T-helper 17 cell (primary cell): ENCODE measurements at regions not wholly inside any gene's neighbourhood (a gene's known extent, or its start where the extent isn't known, plus 50 kb on each side); places are given as distances from the start of the nearest gene placed in this dataset.
A peak's percentile ranks its signal among the peaks of the same experiment; 100 is the strongest.

Source experiments
- ATAC-seq: fragments of 150-1000 bp; cut with Tn5 transposase; 2 replicates; pipeline ENCODE4 v1.10.0; 2021; ENCODE audit warnings: mild to moderate bottlenecking, moderate library complexity
- DNase-seq, 3 donors: peaks; one replicate each; pipeline versions ENCODE4 v3.0.0 to v3.0.0-alpha.2; 2020 to 2021
- H3K9me3 ChIP-seq: one replicate; pipeline ENCODE4 v1.7.0; 2013; ENCODE audit warnings: low read length, mild to moderate bottlenecking; ENCODE audit not compliant: control insufficient read depth, poor library complexity, severe bottlenecking
- H3K27ac Mint-ChIP-seq: one replicate; pipeline ENCODE4 v1.8.0; 2022; ENCODE audit warnings: mild to moderate bottlenecking, moderate library complexity, mixed read lengths
- H3K27me3 Mint-ChIP-seq: one replicate; pipeline ENCODE4 v1.8.0; 2022; ENCODE audit warnings: mixed read lengths
- H3K36me3 Mint-ChIP-seq: one replicate; pipeline ENCODE4 v1.8.0; 2022; ENCODE audit warnings: low read depth, mixed read lengths
- H3K4me1 Mint-ChIP-seq: one replicate; pipeline ENCODE4 v1.8.0; 2022; ENCODE audit warnings: mild to moderate bottlenecking, mixed read lengths
- H3K4me3 Mint-ChIP-seq: one replicate; pipeline ENCODE4 v1.8.0; 2022; ENCODE audit warnings: mild to moderate bottlenecking, moderate library complexity, mixed read lengths

DNA sequence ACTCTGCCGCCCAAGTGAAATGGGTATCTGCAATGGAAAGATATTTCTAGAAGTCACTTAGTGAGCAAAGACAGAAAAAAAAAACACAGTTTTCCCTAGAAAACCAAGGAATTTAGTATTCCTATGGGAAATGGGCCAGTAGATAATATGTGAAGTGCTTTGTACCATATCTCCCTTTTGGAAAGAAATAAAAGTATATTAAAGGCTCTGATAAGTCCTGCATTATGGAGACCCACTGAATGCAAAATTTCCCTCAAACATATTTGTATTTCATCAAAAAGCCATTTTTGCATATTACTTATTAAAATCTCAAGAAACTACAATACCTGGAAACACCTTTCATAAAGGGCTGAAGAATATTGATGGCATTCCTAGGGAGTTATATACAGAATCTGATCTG, 51.6 kb upstream of the DYNLRB2 start:
- Mint-ChIP-seq H3K4me1 (no peaks in the 10 kb centered on the region), H3K27ac (no peak overlapping the region), H3K27me3 (peaks cover 48% of the 10 kb centered on the region), H3K36me3 (peaks cover 4% of the 10 kb centered on the region), H3K4me3 (no peak overlapping the region)
- ATAC-seq: no peak
- H3K9me3 ChIP-seq: no peaks in the 10 kb centered on the region
- DNase-seq: no peak

DNA sequence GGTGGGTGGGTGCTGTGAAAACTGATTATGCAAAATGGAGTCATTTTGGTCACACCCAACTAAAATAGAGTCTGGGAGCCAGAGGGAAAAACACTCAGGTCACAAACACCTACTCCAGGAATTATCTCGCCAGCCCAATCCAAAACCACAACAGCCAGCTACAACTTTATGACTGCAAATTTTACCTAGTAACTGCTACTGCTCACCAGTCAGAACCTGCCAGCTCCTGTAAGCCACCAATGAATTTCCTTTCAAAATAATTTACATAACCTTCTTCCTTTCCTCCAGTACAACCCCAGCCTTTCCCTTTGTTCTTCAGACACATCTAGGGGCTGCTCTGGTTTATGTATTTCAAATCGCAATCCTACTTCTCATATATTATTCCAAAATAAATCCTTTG, 52.6 kb upstream of the DYNLRB2 start:
- H3K27ac Mint-ChIP-seq: no peak overlapping the region
- peaks cover 48% of the 10 kb centered on the region for H3K27me3 Mint-ChIP-seq
- H3K4me3 Mint-ChIP-seq: no peak overlapping the region
- no peaks in the 10 kb centered on the region for H3K9me3 ChIP-seq
- ATAC-seq (no peak), DNase-seq (no peak)
- peaks cover 4% of the 10 kb centered on the region for H3K36me3 Mint-ChIP-seq
- no peaks in the 10 kb centered on the region for H3K4me1 Mint-ChIP-seq

DNA sequence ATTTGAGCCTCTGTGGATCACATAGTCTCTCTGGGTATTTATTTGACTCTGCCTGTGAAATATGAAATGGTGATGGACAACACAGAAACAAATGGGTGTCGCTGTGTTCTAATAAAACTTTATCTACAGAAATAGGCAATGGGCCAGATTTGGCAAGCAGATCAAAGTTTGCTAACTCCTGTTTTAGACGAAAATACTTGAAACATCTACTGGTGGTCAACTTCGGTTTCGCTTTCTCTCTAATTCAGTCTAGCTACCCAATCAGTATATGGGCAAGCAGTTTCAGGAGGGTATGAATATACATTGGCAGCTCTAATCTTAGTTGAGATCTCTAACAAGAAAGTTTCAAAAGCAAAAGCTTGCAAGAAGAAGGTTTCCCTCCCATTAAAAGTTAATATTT, 60.1 kb upstream of the DYNLRB2 start:
- no peak for ATAC-seq
- H3K27ac Mint-ChIP-seq: no peak overlapping the region
- no peak overlapping the region for H3K4me3 Mint-ChIP-seq
- no peaks in the 10 kb centered on the region for H3K9me3 ChIP-seq
- no peaks in the 10 kb centered on the region for H3K4me1 Mint-ChIP-seq
- DNase-seq: no peak
- peaks cover 4% of the 10 kb centered on the region for H3K36me3 Mint-ChIP-seq
- peaks cover 52% of the 10 kb centered on the region for H3K27me3 Mint-ChIP-seq

DNA sequence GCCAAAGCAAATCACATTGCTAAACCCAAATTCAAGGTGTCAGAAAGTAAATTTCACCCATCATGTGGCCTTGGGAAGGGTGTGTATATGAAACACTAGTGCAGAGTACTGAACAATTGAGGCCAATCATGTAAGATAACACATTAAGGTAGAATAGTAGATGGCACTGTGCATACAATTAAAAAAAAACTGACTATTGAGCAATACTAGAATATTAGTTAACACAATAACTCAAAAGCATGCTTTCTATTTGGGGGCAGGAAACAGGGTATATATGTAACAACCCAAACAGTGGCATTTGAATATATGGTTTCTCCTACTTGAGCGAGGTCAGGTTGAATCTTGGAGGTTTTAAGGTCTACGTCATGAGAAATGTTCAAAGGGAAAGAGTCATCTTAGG, 63.0 kb upstream of the DYNLRB2 start:
- DNase-seq (no peak), ATAC-seq (no peak)
- H3K36me3 Mint-ChIP-seq: peaks cover 2% of the 10 kb centered on the region
- no peaks in the 10 kb centered on the region for H3K9me3 ChIP-seq
- H3K4me3 Mint-ChIP-seq: no peak overlapping the region
- no peak overlapping the region for H3K27ac Mint-ChIP-seq
- peaks cover 58% of the 10 kb centered on the region for H3K27me3 Mint-ChIP-seq
- peaks cover 3% of the 10 kb centered on the region for H3K4me1 Mint-ChIP-seq

DNA sequence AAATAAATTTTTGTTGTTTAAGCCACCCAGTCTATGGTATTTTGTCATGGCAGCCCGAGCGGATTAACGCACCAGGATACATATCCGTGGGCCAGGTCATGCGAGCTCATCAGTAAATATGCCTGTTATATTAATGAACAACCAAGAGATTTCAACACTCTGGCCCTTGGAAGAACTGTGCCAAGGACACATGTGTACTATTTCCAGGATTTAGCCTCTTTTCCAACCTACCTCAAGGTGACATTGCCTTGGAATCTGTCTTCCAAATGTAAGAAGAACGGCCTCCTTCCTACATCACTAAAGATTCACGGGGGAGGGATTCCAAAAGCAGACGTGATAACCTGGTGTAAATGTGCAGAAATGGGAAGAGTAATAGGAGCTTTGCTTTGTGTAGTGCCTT, 72.8 kb upstream of the DYNLRB2 start:
- Mint-ChIP-seq H3K27ac (no peak overlapping the region), H3K36me3 (peaks cover 3% of the 10 kb centered on the region), H3K4me3 (no peak overlapping the region), H3K27me3 (peaks cover 56% of the 10 kb centered on the region), H3K4me1 (peaks cover 3% of the 10 kb centered on the region)
- H3K9me3 ChIP-seq: no peaks in the 10 kb centered on the region
- no peak for DNase-seq
- ATAC-seq: no peak

DNA sequence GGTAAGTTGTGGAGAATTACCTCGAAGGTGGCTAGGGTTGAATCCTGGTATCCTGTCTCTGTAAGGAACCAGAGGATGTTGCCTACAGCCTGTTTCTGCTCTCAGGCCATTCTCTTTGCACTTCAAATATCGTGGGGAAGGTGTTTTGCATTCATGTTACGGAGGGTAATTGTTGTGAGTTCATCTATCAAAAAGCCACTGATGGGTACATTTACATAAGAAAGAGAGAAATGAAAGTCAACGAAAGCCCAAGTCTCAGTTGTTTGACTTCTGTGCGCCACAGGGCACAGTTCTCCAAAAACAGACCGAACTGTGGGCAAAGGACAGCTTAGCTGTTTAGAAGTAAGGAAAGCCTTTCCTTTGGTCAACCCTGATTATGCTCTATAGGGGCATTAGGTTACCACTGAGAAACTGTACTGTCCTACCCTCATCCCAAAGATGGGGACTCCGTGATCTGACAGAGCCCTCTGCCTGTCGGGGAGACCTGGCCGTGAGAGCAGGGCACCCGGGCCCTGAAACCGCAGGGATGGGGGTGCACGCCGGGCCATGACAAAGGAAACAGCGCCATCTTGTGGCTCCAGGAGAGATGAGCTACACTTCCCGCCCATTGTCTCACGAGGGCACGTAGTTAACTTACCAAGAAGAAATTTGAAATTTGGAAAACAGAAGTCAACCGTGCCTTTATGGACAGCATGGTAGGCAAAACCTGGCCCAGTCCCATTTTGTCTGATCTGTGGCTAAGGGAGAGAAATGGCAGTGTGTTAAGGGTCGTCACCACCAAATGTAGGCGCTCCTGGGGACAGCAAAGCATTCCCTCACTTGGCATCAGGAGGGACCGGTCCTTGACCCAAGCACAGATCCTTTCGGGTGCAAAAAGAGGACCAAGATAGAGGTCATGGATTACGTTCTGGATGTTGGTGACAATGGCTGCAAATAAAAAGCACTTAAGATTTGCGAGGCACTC, 74.5 kb upstream of the DYNLRB2 start:
- Mint-ChIP-seq H3K4me3 (peak overlapping the region; percentile 55), H3K27ac (no peak overlapping the region)

DNA sequence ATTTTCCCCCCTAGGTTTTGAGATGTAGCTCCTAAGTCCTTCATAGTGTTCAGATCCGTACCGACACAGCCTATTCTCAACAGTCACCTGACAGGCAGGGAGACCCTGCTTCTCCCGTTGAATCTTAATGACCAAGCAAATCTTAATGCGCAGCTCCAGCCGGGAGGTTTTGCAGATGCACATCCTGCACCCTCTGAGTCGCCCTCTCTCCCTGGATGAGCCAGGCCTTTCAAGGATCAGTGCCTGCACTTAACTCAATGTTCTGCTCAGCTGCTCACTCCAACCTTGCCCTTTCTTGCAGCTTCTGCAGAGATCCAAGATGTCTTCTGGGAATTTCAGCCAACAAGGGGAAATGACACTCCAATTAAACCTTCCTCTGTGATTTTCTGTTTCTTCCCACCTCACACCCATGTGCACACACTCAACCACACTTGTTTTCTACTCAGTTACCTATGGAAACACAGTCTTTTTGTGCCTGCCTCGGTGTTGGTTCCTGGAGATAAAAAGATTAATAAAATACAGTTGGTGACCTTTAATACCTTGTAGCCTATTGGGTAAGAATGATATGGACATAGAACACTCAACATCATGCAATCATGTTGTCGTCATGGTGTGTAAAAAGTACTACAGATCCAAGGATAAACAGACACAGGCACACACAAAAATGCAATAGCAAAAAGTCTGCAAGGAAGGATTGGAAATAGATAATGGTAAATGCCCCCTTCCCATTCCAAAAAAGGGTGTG, 76.9 kb upstream of the DYNLRB2 start:
- Mint-ChIP-seq H3K4me3 (no peak overlapping the region), H3K27me3 (peaks cover 56% of the 10 kb centered on the region), H3K36me3 (no peaks in the 10 kb centered on the region), H3K27ac (no peak overlapping the region), H3K4me1 (peaks cover 3% of the 10 kb centered on the region)
- no peaks in the 10 kb centered on the region for H3K9me3 ChIP-seq
- ATAC-seq: no peak
- DNase-seq: no peak

More for the DNA sequence above, 74.5 kb upstream of the DYNLRB2 start:
- Mint-ChIP-seq H3K27me3 (peaks cover 60% of the 10 kb centered on the region), H3K4me1 (peaks cover 3% of the 10 kb centered on the region), H3K36me3 (peaks cover 3% of the 10 kb centered on the region)
- peak; percentile 82 for ATAC-seq
- DNase-seq: peak; percentile 25 to 56 (median 29)
- H3K9me3 ChIP-seq: no peaks in the 10 kb centered on the region

DNA sequence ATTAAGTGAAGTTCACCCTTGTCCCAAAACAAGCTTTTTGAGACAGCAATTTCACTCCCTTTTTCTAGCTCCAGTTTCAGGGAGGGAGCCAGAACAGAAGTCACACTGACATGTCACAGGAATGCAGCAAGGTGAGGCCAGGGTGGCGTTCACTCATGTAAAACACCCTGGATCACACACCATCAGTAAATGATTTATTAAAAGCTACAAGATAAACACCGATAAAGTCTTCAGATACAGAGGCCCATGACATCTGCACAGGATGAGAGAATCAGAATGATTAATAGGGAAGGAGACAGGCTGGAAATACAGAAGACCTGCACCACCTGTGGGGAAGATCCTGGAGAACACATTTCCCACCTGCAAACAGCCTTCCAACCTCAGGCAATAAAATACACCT, 77.5 kb upstream of the DYNLRB2 start:
- no peak overlapping the region for H3K4me3 Mint-ChIP-seq
- H3K27me3 Mint-ChIP-seq: peaks cover 56% of the 10 kb centered on the region
- H3K27ac Mint-ChIP-seq: no peak overlapping the region
- no peaks in the 10 kb centered on the region for H3K36me3 Mint-ChIP-seq
- DNase-seq: no peak
- peaks cover 3% of the 10 kb centered on the region for H3K4me1 Mint-ChIP-seq
- no peaks in the 10 kb centered on the region for H3K9me3 ChIP-seq
- no peak for ATAC-seq

DNA sequence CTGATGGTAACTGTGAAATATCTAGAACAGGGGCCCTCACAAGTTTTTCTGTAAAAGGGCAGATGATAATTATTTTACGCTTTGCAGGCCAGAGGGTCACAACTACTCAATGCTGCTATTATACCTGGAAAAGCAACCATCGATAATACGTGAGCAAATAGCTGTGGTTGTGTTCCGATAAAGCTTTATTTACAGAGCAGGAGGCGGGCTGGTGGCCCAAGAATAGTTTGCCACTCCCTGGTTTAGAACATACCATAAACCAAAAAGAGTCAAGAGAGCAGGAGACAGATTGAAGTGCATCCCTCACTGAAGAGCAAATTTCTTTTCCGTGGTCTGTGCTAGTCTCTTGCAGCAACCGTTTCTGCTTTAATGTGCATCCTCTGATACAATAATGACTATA, 77.9 kb upstream of the DYNLRB2 start:
- no peaks in the 10 kb centered on the region for H3K36me3 Mint-ChIP-seq
- ATAC-seq (no peak), DNase-seq (no peak)
- no peaks in the 10 kb centered on the region for H3K9me3 ChIP-seq
- H3K4me1 Mint-ChIP-seq: peaks cover 3% of the 10 kb centered on the region
- H3K27me3 Mint-ChIP-seq: peaks cover 57% of the 10 kb centered on the region
- H3K4me3 Mint-ChIP-seq: no peak overlapping the region
- H3K27ac Mint-ChIP-seq: no peak overlapping the region

DNA sequence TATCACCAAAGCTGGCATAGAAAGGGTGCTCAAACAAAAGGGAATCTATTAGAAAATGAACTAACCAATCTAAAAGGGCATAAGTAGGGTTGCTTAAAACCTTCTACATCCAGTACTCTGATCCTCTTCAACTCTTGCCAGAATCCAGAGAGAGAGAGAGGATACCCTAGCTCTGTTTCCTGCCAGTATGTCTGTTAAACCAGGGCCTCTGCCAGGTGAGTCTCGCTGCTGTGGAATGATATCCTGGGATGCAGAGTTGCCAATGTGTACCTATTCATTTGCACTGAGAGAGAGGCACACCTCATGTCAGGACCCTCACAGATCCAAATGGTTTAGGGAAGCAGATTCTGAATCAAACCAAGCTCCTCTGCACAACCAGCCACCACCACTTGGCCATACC, 79.8 kb upstream of the DYNLRB2 start:
- H3K36me3 Mint-ChIP-seq: no peaks in the 10 kb centered on the region
- H3K27me3 Mint-ChIP-seq: peaks cover 63% of the 10 kb centered on the region
- ATAC-seq (no peak), DNase-seq (no peak)
- H3K4me3 Mint-ChIP-seq: no peak overlapping the region
- H3K9me3 ChIP-seq: no peaks in the 10 kb centered on the region
- H3K27ac Mint-ChIP-seq: no peak overlapping the region
- H3K4me1 Mint-ChIP-seq: no peaks in the 10 kb centered on the region

DNA sequence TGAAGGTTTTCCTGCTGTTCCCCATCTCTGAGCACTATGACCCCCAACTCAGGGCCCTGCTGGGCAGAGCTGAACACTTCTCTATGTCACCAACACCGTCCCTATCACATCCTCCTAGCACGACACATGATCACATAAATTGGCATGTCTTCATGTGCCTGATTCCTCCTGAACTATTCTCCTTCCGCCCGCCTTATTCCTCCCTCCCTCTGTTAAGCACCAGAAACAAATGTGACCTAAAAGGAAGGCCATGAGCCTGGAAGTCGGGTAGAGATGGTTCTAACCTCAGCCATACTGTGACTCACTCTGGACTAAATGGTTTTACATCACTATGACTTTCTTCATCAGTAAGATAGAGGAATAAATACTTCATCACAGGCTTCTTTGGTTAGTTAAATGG, 80.8 kb upstream of the DYNLRB2 start:
- no peaks in the 10 kb centered on the region for H3K36me3 Mint-ChIP-seq
- peaks cover 71% of the 10 kb centered on the region for H3K27me3 Mint-ChIP-seq
- DNase-seq (no peak), ATAC-seq (no peak)
- H3K9me3 ChIP-seq: no peaks in the 10 kb centered on the region
- no peak overlapping the region for H3K27ac Mint-ChIP-seq
- no peak overlapping the region for H3K4me3 Mint-ChIP-seq
- H3K4me1 Mint-ChIP-seq: no peaks in the 10 kb centered on the region

DNA sequence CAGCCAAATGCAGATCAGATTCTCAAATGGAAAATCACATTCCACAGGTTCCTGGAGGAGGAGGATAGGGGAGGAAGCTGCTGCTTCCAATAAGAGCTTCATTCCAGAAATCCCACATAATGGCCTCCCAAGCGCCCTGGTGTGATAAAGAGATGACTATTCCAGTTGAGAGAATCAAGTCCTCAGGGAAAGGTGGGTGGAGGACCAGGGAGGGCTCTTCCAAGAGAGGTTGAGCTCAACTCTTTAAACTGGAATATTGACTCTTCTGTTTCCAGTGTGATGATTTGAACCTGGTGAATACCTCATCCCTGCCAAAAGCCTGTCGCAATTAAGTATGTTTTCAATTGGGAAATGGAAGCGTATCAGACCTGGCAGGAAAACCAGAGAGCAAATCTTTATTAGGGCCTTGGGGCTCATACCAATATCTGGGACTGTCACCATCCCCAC, 81.4 kb upstream of the DYNLRB2 start:
- Mint-ChIP-seq H3K36me3 (no peaks in the 10 kb centered on the region), H3K4me3 (no peak overlapping the region), H3K27ac (no peak overlapping the region)

DNA sequence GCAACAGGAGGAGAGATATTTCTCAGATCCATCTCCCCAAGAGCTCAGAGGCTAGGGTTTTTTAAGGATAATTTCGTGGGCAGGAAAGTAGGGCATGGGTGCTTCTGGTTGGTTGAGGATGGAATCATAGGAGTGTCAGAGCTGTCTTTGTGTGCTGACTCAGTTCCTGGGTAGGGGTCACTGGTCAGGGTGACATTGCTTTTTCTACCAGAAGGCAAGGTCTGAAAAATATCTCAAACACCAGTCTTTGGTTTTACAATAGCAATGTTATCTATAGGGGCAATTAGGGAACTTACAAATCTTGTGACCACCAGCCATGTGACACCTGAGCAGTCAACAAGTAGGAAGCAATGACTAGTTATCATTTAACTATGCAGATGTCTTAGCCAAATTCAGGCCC, 82.9 kb upstream of the DYNLRB2 start:
- Mint-ChIP-seq H3K4me3 (no peak overlapping the region), H3K27ac (no peak overlapping the region), H3K36me3 (no peaks in the 10 kb centered on the region), H3K4me1 (no peaks in the 10 kb centered on the region), H3K27me3 (peaks cover 63% of the 10 kb centered on the region)
- DNase-seq: no peak
- H3K9me3 ChIP-seq: no peaks in the 10 kb centered on the region
- ATAC-seq: no peak

More for the DNA sequence above, 81.4 kb upstream of the DYNLRB2 start:
- no peaks in the 10 kb centered on the region for H3K9me3 ChIP-seq
- no peak for ATAC-seq
- Mint-ChIP-seq H3K27me3 (peaks cover 74% of the 10 kb centered on the region), H3K4me1 (no peaks in the 10 kb centered on the region)
- DNase-seq: no peak
